Neural progenitor cell (in vitro differentiated cells): ENCODE measurements at regions not wholly inside any gene's neighbourhood (a gene's known extent, or its start where the extent isn't known, plus 50 kb on each side); places are given as distances from the start of the nearest gene placed in this dataset.

Source experiments
- EZH2phosphoT487 ChIP-seq: fragments of 200-600 bp; sonication (generic); IDR thresholded peaks from 2 replicates; pipeline ENCODE4 v1.6.1; 2017; ENCODE audit warnings: antibody characterized with exemption
- TF ChIP-seq, protein P1 (sequence below): fragments of 200-600 bp; sonication (generic); IDR thresholded peaks from 2 replicates; pipeline ENCODE4 v1.5.1; 2017; ENCODE audit warnings: antibody characterized with exemption, mild to moderate bottlenecking

DNA sequence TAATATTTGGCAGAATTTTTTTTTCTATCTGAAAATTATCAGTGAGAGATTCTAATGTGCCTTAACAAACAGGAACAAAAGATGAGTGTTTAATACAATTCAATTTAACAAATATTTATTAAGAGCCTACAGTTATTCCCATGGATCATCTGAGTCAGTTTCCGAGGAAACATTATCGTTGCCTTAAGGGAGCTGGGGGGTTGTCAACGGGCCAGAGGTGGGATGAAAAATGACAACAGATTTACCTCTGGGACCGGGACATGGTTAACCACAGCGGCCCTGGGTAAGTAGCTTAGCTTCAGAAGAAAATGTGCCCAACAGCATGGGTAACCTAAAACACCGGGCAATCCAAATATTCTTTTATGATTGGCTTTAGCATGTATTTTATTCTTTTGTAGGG is 113.6 kb downstream of the DAD1 start:
- TF ChIP-seq, protein P1, sequence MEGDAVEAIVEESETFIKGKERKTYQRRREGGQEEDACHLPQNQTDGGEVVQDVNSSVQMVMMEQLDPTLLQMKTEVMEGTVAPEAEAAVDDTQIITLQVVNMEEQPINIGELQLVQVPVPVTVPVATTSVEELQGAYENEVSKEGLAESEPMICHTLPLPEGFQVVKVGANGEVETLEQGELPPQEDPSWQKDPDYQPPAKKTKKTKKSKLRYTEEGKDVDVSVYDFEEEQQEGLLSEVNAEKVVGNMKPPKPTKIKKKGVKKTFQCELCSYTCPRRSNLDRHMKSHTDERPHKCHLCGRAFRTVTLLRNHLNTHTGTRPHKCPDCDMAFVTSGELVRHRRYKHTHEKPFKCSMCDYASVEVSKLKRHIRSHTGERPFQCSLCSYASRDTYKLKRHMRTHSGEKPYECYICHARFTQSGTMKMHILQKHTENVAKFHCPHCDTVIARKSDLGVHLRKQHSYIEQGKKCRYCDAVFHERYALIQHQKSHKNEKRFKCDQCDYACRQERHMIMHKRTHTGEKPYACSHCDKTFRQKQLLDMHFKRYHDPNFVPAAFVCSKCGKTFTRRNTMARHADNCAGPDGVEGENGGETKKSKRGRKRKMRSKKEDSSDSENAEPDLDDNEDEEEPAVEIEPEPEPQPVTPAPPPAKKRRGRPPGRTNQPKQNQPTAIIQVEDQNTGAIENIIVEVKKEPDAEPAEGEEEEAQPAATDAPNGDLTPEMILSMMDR: no peak
- TF ChIP-seq EZH2phosphoT487: no peak
